B cell (primary cell): ENCODE measurements at regions not wholly inside any gene's neighbourhood (a gene's known extent, or its start where the extent isn't known, plus 50 kb on each side); places are given as distances from the start of the nearest gene placed in this dataset.

ENCODE experiments used
- ATAC-seq: fragments of 200-7000 bp; cut with Tn5 transposase; one replicate; pipeline ENCODE4 v1.10.0; 2021; ENCODE audit warnings: low read depth, mild to moderate bottlenecking, moderate number of reproducible peaks, moderate library complexity
- CTCF ChIA-PET: fragments of 350-600 bp; sonication (Branson Sonifier 250); formaldehyde crosslinking; loops from one replicate; lab custom pipeline; 2021; ENCODE audit warnings: antibody characterized with exemption, inconsistent platforms; lab: Charles Lee
- POLR2A ChIA-PET: fragments of 350-600 bp; sonication (Branson Sonifier 250); formaldehyde crosslinking; loops from one replicate; lab custom pipeline; 2021; ENCODE audit warnings: antibody characterized with exemption; lab: Charles Lee
- DNase-seq: peaks from one replicate; pipeline ENCODE4 v3.0.0; 2013
- H2AFZ ChIP-seq: 2 replicates; pipeline ENCODE4 v1.6.1; 2012; ENCODE audit warnings: mild to moderate bottlenecking, low read depth, low read length; ENCODE audit not compliant: insufficient read depth, poor library complexity, severe bottlenecking
- H3K27ac ChIP-seq, 2 donors: 1 replicate in 1 of 2; 2 replicates in 1 of 2; pipeline ENCODE4 v1.5.1; 2012 to 2013; ENCODE audit warnings: low read length in 2 of 2, mild to moderate bottlenecking in 2 of 2, moderate library complexity in 1 of 2
- H3K27me3 ChIP-seq, 4 experiments: fragments of 200-600 bp in 1 of 4; sonication (generic) in 1 of 4; replicated peaks in 1 of 4; 1 replicate in 2 of 4; 2 replicates in 2 of 4; pipeline versions ENCODE4 v1.6.1 to v1.7.0; 2013 to 2016; ENCODE audit warnings: low read length in 3 of 4, mild to moderate bottlenecking in 2 of 4, mixed read lengths in 1 of 4, moderate library complexity in 1 of 4; ENCODE audit not compliant: insufficient read depth in 4 of 4, control insufficient read depth in 3 of 4; ENCODE audit errors: control extremely low read depth in 1 of 4
- H3K36me3 ChIP-seq, 2 experiments: replicated peaks in 1 of 2; 1 replicate in 1 of 2; 2 replicates in 1 of 2; pipeline versions ENCODE4 v1.6.1 to v1.7.1; 2013; ENCODE audit warnings: low read length in 1 of 2; ENCODE audit not compliant: insufficient read depth in 2 of 2, control insufficient read depth in 1 of 2; ENCODE audit errors: control extremely low read depth in 1 of 2, extremely low read depth in 1 of 2
- H3K4me1 ChIP-seq, 2 donors: fragments of 200-600 bp in 1 of 2; sonication (generic) in 1 of 2; 1 replicate in 1 of 2; 2 replicates in 1 of 2; pipeline versions ENCODE4 v1.5.1 to v1.6.1; 2013 to 2017; ENCODE audit warnings: low read length in 2 of 2; ENCODE audit not compliant: control insufficient read depth in 2 of 2, insufficient read depth in 2 of 2
- H3K4me2 ChIP-seq: replicated peaks from 2 replicates; pipeline ENCODE3; 2012; ENCODE audit warnings: mild to moderate bottlenecking, low read depth, low read length; ENCODE audit not compliant: poor library complexity, severe bottlenecking
- H3K4me3 ChIP-seq, 5 experiments: fragments of 200-600 bp in 1 of 5; sonication (generic) in 1 of 5; 1 replicate in 3 of 5; 2 replicates in 2 of 5; pipeline versions ENCODE4 v1.5.1 to v1.7.0; 2011 to 2016; ENCODE audit warnings: low read length in 4 of 5, mild to moderate bottlenecking in 4 of 5, low read depth in 2 of 5, control low read depth in 1 of 5, moderate library complexity in 1 of 5; ENCODE audit not compliant: insufficient read depth in 1 of 5; ENCODE audit errors: control extremely low read depth in 1 of 5, extremely low read depth in 1 of 5
- H3K79me2 ChIP-seq: fragments of 200-600 bp; sonication (generic); one replicate; pipeline ENCODE4 v1.6.0; 2016; ENCODE audit warnings: low read length; ENCODE audit not compliant: control insufficient read depth, insufficient read depth
- H3K9ac ChIP-seq: fragments of 200-600 bp; sonication (generic); 2 replicates; pipeline ENCODE4 v1.6.1; 2017; ENCODE audit warnings: mild to moderate bottlenecking, low read length, moderate library complexity
- H3K9me3 ChIP-seq, 3 donors: one replicate each; pipeline versions ENCODE4 v1.6.1 to v1.7.1; 2013; ENCODE audit warnings: low read length in 2 of 3; ENCODE audit not compliant: control insufficient read depth in 2 of 3, insufficient read depth in 1 of 3; ENCODE audit errors: control extremely low read depth in 1 of 3
- H4K20me1 ChIP-seq: 2 replicates; pipeline ENCODE4 v1.6.0; 2012; ENCODE audit warnings: mild to moderate bottlenecking, low read length; ENCODE audit not compliant: insufficient read depth, control insufficient read depth, poor library complexity, severe bottlenecking
- H3K27ac Mint-ChIP-seq: one replicate; pipeline ENCODE4 v1.8.0; 2021; ENCODE audit warnings: mixed read lengths
- H3K27me3 Mint-ChIP-seq: one replicate; pipeline ENCODE4 v1.8.0; 2021; ENCODE audit warnings: mixed read lengths
- H3K4me1 Mint-ChIP-seq: one replicate; pipeline ENCODE4 v1.8.0; 2021; ENCODE audit warnings: mixed read lengths
- H3K4me3 Mint-ChIP-seq: one replicate; pipeline ENCODE4 v1.8.0; 2021; ENCODE audit warnings: mixed read lengths
- H3K9me3 Mint-ChIP-seq: one replicate; pipeline ENCODE4 v1.8.0; 2022; ENCODE audit warnings: mixed read lengths; ENCODE audit not compliant: insufficient read depth
- EZH2 ChIP-seq: IDR thresholded peaks from 2 replicates; pipeline ENCODE4 v1.6.1; 2012; ENCODE audit warnings: borderline replicate concordance, low read depth, mild to moderate bottlenecking, moderate library complexity, low read length; ENCODE audit not compliant: insufficient read depth, poor library complexity, severe bottlenecking
- WGBS: methylation state at CpG from one replicate; pipeline ENCODE4 v1.1.5; 2013; ENCODE audit warnings: missing lambda C conversion rate; ENCODE audit not compliant: insufficient coverage; 5-methylcytosine and 5-hydroxymethylcytosine counted together
- intact Hi-C: fragments of 100-400 bp; cut with micrococcal nuclease; formaldehyde crosslinking; loops from one replicate; pipeline ENCODE4 v1.10.0; 2022
- TF ChIP-seq, protein P1 (sequence below): fragments of 200-600 bp; IDR thresholded peaks from one replicate; pipeline ENCODE4 v1.8.0; 2022; ENCODE audit warnings: antibody characterized with exemption, mild to moderate bottlenecking

DNA sequence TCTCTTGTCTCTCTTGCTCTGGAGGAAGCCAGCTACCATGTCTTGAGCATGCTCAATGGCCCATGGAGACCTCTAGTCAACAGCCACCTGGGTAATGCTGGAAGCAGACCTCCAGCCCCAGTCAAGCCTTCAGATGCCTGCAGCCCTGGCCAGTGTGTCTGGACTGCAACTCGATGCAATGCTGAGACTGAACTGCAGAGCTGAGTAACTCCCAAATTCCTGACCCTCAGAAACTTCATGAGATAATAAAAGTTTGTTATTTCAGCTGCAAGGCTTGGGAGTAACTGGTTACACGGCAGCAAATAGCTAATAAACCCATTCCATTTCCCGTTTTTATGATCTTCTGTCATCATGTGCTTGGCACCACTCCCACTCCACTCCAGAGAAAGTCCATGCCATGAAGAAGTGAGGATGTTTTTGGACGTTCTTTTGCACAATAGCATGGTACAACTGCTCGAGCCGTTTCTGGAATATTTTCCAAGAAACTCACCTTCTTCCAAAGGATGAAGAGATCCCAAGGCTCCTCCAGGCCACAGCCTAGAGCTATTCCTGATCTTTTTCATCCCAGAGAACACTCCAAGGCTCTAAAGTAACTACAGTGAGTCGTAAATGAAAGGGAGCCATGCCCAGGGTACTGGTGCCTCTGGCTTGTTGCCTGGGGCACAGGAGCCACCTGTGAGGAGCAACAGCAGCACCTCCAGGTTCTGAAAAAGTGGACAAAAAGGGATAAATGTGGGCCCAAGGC lies 72.0 kb upstream of the KLF13 start:
- ATAC-seq, result no peak
- H3K4me3 Mint-ChIP-seq, result peak overlapping the region; percentile 57

DNA sequence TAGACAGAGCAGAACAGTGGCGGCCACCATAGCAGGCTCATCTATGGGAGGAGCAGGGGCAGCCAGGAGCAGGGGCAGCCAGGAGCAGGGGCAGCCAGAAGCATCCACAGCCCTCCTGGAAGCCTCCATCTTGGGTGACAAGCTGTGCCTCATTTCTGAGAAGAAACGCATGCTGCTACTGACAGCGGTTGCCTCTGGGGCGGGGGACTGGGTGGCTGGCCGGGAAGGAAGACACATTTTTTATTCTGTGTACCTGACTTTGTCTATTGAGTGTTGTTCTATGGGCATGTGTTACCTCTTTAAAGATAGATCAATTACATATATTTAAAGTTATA lies 71.5 kb upstream of the KLF13 start:
- H3K27ac ChIP-seq, result peak overlapping the region in 1 of 2 donors; percentile 51
- H3K4me3 Mint-ChIP-seq, result peak overlapping the region; percentile 57
- no peak overlapping the region for H2AFZ ChIP-seq
- H3K4me1 Mint-ChIP-seq, result peaks cover 36% of the 10 kb centered on the region
- peaks cover 33 to 34% of the 10 kb centered on the region in 2 donors for H3K4me1 ChIP-seq
- no peaks in the 10 kb centered on the region for H3K9me3 Mint-ChIP-seq
- H4K20me1 ChIP-seq, result no peaks in the 10 kb centered on the region
- H3K9me3 ChIP-seq, result peaks cover 0 to 7% (median 0%) of the 10 kb centered on the region in 3 donors
- H3K79me2 ChIP-seq, result no peaks in the 10 kb centered on the region
- no peak overlapping the region for H3K4me3 ChIP-seq
- DNase-seq (no peak), ATAC-seq (no peak)
- no peak overlapping the region for H3K9ac ChIP-seq
- no peaks in the 10 kb centered on the region for H3K36me3 ChIP-seq
- H3K27ac Mint-ChIP-seq, result no peak overlapping the region
- peak overlapping the region; percentile 40 for H3K4me2 ChIP-seq
- WGBS, result 100% methylated on average over 2 of the region's 5 CpGs
- H3K27me3 Mint-ChIP-seq, result no peaks in the 10 kb centered on the region
- TF ChIP-seq, protein P1, sequence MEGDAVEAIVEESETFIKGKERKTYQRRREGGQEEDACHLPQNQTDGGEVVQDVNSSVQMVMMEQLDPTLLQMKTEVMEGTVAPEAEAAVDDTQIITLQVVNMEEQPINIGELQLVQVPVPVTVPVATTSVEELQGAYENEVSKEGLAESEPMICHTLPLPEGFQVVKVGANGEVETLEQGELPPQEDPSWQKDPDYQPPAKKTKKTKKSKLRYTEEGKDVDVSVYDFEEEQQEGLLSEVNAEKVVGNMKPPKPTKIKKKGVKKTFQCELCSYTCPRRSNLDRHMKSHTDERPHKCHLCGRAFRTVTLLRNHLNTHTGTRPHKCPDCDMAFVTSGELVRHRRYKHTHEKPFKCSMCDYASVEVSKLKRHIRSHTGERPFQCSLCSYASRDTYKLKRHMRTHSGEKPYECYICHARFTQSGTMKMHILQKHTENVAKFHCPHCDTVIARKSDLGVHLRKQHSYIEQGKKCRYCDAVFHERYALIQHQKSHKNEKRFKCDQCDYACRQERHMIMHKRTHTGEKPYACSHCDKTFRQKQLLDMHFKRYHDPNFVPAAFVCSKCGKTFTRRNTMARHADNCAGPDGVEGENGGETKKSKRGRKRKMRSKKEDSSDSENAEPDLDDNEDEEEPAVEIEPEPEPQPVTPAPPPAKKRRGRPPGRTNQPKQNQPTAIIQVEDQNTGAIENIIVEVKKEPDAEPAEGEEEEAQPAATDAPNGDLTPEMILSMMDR, result no peak
- no peak for TF ChIP-seq EZH2
- intact Hi-C loops, result no loop called here
- ChIA-PET CTCF (interaction anchor here (0.8 to 1.7 kb wide), 3 partner anchors 13 to 70 kb away, joined by 3 to 6 read pairs (median 3); no protein-coding TSS in a partner anchor), POLR2A (interaction anchor here (0.5 to 5.5 kb wide), 2 partner anchors 10 to 181 kb away, joined by 3 to 26 read pairs; no protein-coding TSS in a partner anchor)
- no peaks in the 10 kb centered on the region for H3K27me3 ChIP-seq

More for the DNA sequence above, 72.0 kb upstream of the KLF13 start:
- TF ChIP-seq, protein P1, result no peak
- no peak for TF ChIP-seq EZH2
- Histone ChIP-seq H3K27ac (no peak overlapping the region), H3K9me3 (peaks cover 0 to 7% (median 0%) of the 10 kb centered on the region in 3 donors), H3K79me2 (no peaks in the 10 kb centered on the region), H4K20me1 (no peaks in the 10 kb centered on the region), H3K36me3 (no peaks in the 10 kb centered on the region), H3K9ac (no peak overlapping the region), H3K4me3 (no peak overlapping the region), H3K4me1 (peaks cover 33 to 34% of the 10 kb centered on the region in 2 donors), H3K4me2 (peak overlapping the region; percentile 40), H3K27me3 (no peaks in the 10 kb centered on the region), H2AFZ (no peak overlapping the region)
- intact Hi-C loops, result no loop called here
- peaks cover 36% of the 10 kb centered on the region for H3K4me1 Mint-ChIP-seq
- H3K27me3 Mint-ChIP-seq, result no peaks in the 10 kb centered on the region
- H3K27ac Mint-ChIP-seq, result no peak overlapping the region
- no CpG with 5 or more reads among the region's 7 CpGs for WGBS
- H3K9me3 Mint-ChIP-seq, result no peaks in the 10 kb centered on the region
- ChIA-PET POLR2A (interaction anchor here (1.5 to 5.5 kb wide), 2 partner anchors 11 to 17 kb away, joined by 6 to 26 read pairs; no protein-coding TSS in a partner anchor), CTCF (interaction anchor here (1.1 to 1.7 kb wide), 3 partner anchors 14 to 40 kb away, joined by 3 to 6 read pairs (median 4); no protein-coding TSS in a partner anchor)
- no peak for DNase-seq
